ENCODE measurements at regions not wholly inside any gene's neighbourhood (a gene's known extent, or its start where the extent isn't known, plus 50 kb on each side); places are given as distances from the start of the nearest gene placed in this dataset.

DNA sequence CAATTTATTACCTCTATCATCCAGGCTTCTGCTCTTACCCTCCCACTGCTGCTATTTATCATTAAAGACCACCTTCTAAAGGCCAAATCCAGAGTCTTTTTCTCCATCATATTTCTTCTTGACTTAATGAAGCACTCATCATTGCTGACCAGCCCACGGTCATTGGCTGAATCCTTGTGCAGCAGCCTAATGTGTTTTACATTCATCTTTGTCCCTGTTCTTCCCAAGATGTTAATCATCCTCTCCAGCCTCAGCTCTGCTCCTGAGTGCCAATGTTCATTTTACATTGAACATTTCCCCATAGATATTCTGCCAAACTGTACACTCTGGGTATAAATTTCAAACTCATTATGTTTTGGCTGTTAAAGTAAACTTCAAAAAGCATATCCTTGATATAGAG is 373.6 kb downstream of the NUP35 start:
- TF ChIP-seq, protein P1, sequence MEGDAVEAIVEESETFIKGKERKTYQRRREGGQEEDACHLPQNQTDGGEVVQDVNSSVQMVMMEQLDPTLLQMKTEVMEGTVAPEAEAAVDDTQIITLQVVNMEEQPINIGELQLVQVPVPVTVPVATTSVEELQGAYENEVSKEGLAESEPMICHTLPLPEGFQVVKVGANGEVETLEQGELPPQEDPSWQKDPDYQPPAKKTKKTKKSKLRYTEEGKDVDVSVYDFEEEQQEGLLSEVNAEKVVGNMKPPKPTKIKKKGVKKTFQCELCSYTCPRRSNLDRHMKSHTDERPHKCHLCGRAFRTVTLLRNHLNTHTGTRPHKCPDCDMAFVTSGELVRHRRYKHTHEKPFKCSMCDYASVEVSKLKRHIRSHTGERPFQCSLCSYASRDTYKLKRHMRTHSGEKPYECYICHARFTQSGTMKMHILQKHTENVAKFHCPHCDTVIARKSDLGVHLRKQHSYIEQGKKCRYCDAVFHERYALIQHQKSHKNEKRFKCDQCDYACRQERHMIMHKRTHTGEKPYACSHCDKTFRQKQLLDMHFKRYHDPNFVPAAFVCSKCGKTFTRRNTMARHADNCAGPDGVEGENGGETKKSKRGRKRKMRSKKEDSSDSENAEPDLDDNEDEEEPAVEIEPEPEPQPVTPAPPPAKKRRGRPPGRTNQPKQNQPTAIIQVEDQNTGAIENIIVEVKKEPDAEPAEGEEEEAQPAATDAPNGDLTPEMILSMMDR (conservative IDR thresholded peaks at IDR 0.05), result no peak
- H3K36me3 Mint-ChIP-seq (ENCODE audit: low read depth), result no peaks in the 10 kb centered on the region
- H3K9me3 Mint-ChIP-seq, result no peaks in the 10 kb centered on the region
- H3K27me3 Mint-ChIP-seq (ENCODE audit: low read depth), result no peaks in the 10 kb centered on the region
- no peak overlapping the region for H3K4me3 Mint-ChIP-seq
- DNase-seq (ENCODE audit: low read depth, low spot score), result no peak
- no peak overlapping the region for H3K27ac Mint-ChIP-seq (ENCODE audit: unreplicated experiment)
- no peaks in the 10 kb centered on the region for H3K4me1 Mint-ChIP-seq

DNA sequence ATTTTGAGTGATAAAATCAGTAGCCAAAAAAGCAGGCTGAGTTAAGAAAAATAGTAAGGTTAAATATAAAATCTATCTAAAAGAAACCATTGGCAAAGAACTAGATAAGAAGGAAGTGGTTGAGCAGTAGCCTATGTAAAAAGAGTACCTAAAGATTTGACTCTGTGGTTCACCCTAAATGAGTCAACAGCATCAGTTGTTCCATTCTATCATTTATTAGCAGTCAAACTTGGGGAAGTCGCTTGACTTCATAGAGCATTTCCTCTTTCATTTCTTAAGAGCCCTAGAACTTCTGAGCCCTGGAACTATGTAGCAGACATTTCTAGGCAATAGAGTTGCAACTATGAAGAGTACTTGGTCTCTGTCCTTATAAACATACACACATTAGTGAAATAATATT is 381.7 kb downstream of the NUP35 start:
- Mint-ChIP-seq H3K27ac (ENCODE audit: unreplicated experiment) (no peak overlapping the region), H3K4me3 (no peak overlapping the region), H3K9me3 (peaks cover 4% of the 10 kb centered on the region), H3K36me3 (ENCODE audit: low read depth) (no peaks in the 10 kb centered on the region), H3K27me3 (ENCODE audit: low read depth) (peaks cover 2% of the 10 kb centered on the region), H3K4me1 (no peaks in the 10 kb centered on the region)
- DNase-seq (ENCODE audit: low read depth, low spot score), result no peak
- TF ChIP-seq, protein P1 (conservative IDR thresholded peaks at IDR 0.05), result no peak

DNA sequence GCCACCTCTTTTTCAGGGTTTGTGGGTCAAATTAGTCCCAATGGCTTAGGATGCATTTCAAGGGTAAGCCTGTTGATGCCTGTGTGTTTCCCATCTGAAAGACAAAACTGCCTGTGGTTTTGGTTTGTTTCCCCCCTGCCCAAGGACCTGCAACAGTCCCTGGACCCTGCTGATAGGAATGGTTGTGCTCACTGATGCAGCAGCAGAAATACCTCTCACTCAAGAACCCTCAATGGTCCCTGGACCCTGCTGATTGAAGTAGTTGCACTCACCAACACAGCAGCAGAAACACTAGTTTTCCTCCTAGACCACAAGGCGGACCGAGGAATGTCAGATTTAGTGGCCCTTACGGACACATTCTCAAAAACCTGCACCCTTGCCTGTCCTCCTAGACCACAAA is 386.9 kb downstream of the NUP35 start:
- Mint-ChIP-seq H3K27me3 (ENCODE audit: low read depth) (no peaks in the 10 kb centered on the region), H3K4me3 (no peak overlapping the region), H3K27ac (ENCODE audit: unreplicated experiment) (no peak overlapping the region), H3K4me1 (no peaks in the 10 kb centered on the region), H3K9me3 (peaks cover 7% of the 10 kb centered on the region), H3K36me3 (ENCODE audit: low read depth) (no peaks in the 10 kb centered on the region)
- TF ChIP-seq, protein P1 (conservative IDR thresholded peaks at IDR 0.05), result no peak
- no peak for DNase-seq (ENCODE audit: low read depth, low spot score)

DNA sequence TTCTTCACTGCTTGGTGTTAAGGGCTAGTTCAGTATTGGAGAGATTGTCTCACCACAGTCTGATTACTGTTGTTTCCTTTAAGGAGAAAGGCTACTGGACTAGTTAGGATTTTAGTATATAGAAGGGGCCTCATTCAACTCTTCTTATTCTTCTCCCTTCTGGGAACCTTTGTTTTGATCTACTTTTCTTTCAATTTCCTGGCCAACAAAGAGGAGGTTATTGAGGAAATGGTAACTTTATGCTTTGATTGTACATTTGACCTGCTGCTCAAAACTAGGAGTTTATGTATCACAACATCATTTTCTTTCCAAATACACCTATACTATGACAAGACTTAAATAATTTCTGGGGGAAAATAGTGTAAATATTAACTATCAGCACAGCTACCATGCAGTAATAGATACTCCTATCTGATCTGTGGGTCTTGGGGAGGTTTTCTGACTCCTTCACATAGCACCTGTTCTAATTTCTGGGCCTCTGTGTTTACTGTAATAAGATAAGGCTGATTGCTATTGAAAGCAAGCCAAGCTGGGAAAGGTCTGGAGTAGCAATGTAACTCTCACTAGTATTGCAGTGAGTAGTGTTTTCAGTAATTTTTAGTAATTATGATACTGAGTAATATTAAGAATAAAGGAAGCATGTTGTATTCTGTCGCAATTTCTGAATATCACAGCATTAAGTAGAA is 395.3 kb downstream of the NUP35 start:
- DNase-seq (ENCODE audit: low read depth, low spot score), result no peak
- Mint-ChIP-seq H3K27me3 (ENCODE audit: low read depth) (no peaks in the 10 kb centered on the region), H3K27ac (ENCODE audit: unreplicated experiment) (no peak overlapping the region), H3K4me1 (no peaks in the 10 kb centered on the region), H3K4me3 (no peak overlapping the region), H3K9me3 (no peaks in the 10 kb centered on the region), H3K36me3 (ENCODE audit: low read depth) (no peaks in the 10 kb centered on the region)
- TF ChIP-seq, protein P1 (conservative IDR thresholded peaks at IDR 0.05), result no peak

DNA sequence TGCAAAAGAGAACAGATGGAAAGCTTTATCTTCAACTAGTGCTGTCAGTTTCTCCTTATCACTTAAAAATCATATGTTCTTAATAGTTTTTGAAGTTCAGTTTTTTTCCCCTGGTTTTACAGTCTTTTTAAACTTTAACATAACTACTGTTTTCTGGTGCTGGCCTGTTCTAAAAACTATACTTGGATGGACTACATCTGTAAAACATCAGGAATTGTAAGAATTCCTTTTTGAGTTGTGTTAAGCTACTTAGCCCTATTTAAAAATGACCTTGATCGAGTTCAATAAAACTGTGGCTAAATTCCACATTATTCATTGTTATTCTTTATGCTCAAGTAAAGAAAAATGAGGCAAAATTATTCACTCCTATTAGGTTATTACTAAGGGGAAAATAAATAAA is 397.7 kb downstream of the NUP35 start:
- no peak overlapping the region for H3K4me3 Mint-ChIP-seq
- H3K4me1 Mint-ChIP-seq, result no peaks in the 10 kb centered on the region
- no peak for DNase-seq (ENCODE audit: low read depth, low spot score)
- H3K27ac Mint-ChIP-seq (ENCODE audit: unreplicated experiment), result no peak overlapping the region
- H3K36me3 Mint-ChIP-seq (ENCODE audit: low read depth), result no peaks in the 10 kb centered on the region
- no peaks in the 10 kb centered on the region for H3K27me3 Mint-ChIP-seq (ENCODE audit: low read depth)
- TF ChIP-seq, protein P1 (conservative IDR thresholded peaks at IDR 0.05), result no peak
- no peaks in the 10 kb centered on the region for H3K9me3 Mint-ChIP-seq

Measured in neural crest cell (in vitro differentiated cells).